SK-N-SH (cell line): ENCODE measurements at regions not wholly inside any gene's neighbourhood (a gene's known extent, or its start where the extent isn't known, plus 50 kb on each side); places are given as distances from the start of the nearest gene placed in this dataset.

Source experiments
- CHD2 ChIP-seq: fragments of 150-350 bp; IDR thresholded peaks from 2 replicates; pipeline ENCODE4 v1.6.1; 2018; ENCODE audit warnings: low read length; ENCODE audit not compliant: partially characterized antibody
- CTCF ChIP-seq: fragments of 200-600 bp; sonication (generic); IDR thresholded peaks from 2 replicates; pipeline ENCODE4 v1.6.1; 2017; ENCODE audit warnings: antibody characterized with exemption, mild to moderate bottlenecking, moderate library complexity
- EP300 ChIP-seq, 2 experiments: IDR thresholded peaks; 2 replicates each; pipeline versions ENCODE4 v1.4.0 to v1.6.1; 2012; ENCODE audit warnings: borderline replicate concordance in 1 of 2, low read depth in 1 of 2, low read length in 1 of 2
- EZH2phosphoT487 ChIP-seq: fragments of 200-600 bp; sonication (generic); IDR thresholded peaks from 2 replicates; pipeline ENCODE4 v1.6.1; 2017; ENCODE audit warnings: low read depth, mixed run types, mild to moderate bottlenecking, antibody characterized with exemption, moderate library complexity, borderline replicate concordance
- GABPA ChIP-seq: IDR thresholded peaks from 2 replicates; pipeline ENCODE4 v1.4.0; 2012; ENCODE audit warnings: low read depth, mild to moderate bottlenecking
- POLR2AphosphoS5 ChIP-seq: IDR thresholded peaks from 2 replicates; pipeline ENCODE4 v1.6.1; 2012; ENCODE audit warnings: low read depth, low read length
- RAD21 ChIP-seq: IDR thresholded peaks from 2 replicates; pipeline ENCODE4 v1.6.1; 2012; ENCODE audit warnings: mild to moderate bottlenecking, low read length
- SIN3A ChIP-seq: IDR thresholded peaks from 2 replicates; pipeline ENCODE4 v1.6.1; 2012; ENCODE audit warnings: low read depth, mild to moderate bottlenecking, low read length, moderate library complexity, borderline replicate concordance
- SMC3 ChIP-seq: IDR thresholded peaks from 2 replicates; pipeline ENCODE4 v1.6.1; 2012; ENCODE audit warnings: low read depth, low read length, improper control_type of control experiment
- USF2 ChIP-seq: fragments of 150-350 bp; IDR thresholded peaks from 2 replicates; pipeline ENCODE4 v1.6.1; 2017; ENCODE audit warnings: antibody characterized with exemption, low read length, low read depth, borderline replicate concordance
- ZBTB33 ChIP-seq: IDR thresholded peaks from 2 replicates; pipeline ENCODE4 v1.4.0; 2012; ENCODE audit warnings: low read depth, borderline replicate concordance

GRCh38 chr2:176691471-176691870, 422.2 kb downstream of the MTX2 start:
- TF ChIP-seq SMC3 (no peak), CTCF (no peak), SIN3A (no peak), RAD21 (no peak), USF2 (no peak), EP300 (IDR thresholded peaks at IDR 0.05; ENCODE audit: borderline replicate concordance in 1 of 2, low read depth in 1 of 2, low read length in 1 of 2) (no peak), CHD2 (no peak), EZH2phosphoT487 (no peak), GABPA (no peak), ZBTB33 (no peak), POLR2AphosphoS5 (no peak)
